Large intestine (tissue), 3 donors: ENCODE measurements at regions not wholly inside any gene's neighbourhood (a gene's known extent, or its start where the extent isn't known, plus 50 kb on each side); places are given as distances from the start of the nearest gene placed in this dataset.
"Not testable (repeated sequence)": the region's sequence is repeated elsewhere in the genome, so short reads cannot be mapped to it uniquely, and the experiment has no call there.

ENCODE experiments used
- DNase-seq, 2 donors: peaks; one replicate each; pipeline versions ENCODE4 v3.0.0 to v3.0.0-alpha.2; 2013
- H3K27ac ChIP-seq: one replicate; pipeline ENCODE4 v1.5.1; 2013; ENCODE audit warnings: low read length
- H3K27me3 ChIP-seq: 2 replicates; pipeline ENCODE4 v1.6.1; 2013; ENCODE audit warnings: low read length; ENCODE audit not compliant: control insufficient read depth, insufficient read depth
- H3K36me3 ChIP-seq: 2 replicates; pipeline ENCODE4 v1.6.1; 2013; ENCODE audit warnings: low read length; ENCODE audit not compliant: control insufficient read depth, insufficient read depth
- H3K4me1 ChIP-seq: one replicate; pipeline ENCODE4 v1.6.1; 2013; ENCODE audit warnings: low read length; ENCODE audit not compliant: control insufficient read depth, insufficient read depth
- H3K4me3 ChIP-seq: one replicate; pipeline ENCODE4 v1.5.1; 2013; ENCODE audit warnings: low read length
- H3K9me3 ChIP-seq: one replicate; pipeline ENCODE4 v1.6.1; 2013; ENCODE audit warnings: mild to moderate bottlenecking, low read depth, low read length, moderate library complexity; ENCODE audit not compliant: control insufficient read depth
- WGBS: methylation state at CpG from one replicate; pipeline ENCODE4 v1.1.5; 2013; ENCODE audit warnings: low lambda C conversion rate; ENCODE audit not compliant: insufficient coverage; 5-methylcytosine and 5-hydroxymethylcytosine counted together

DNA sequence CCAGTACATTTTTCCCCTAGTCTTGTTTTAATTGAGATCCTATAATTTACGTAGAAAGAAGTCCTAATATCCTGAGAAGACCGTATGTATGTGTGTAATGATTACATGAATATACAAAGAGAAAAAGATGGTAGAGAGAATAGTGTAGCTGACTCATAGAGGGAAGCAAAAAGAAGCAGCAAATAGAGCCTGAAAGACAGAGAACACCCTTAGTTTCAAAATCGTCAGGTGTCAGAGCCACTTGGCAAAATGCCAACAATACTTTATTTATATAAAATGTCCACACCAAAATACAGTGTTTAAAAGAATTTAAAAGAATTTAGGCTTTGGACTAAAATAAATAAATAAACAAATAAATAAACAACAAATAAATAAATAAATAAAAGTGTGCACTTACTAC lies 1414.1 kb upstream of the EYS start:
- Histone ChIP-seq H3K9me3 (no peaks in the 10 kb centered on the region), H3K36me3 (no peaks in the 10 kb centered on the region), H3K4me1 (no peaks in the 10 kb centered on the region), H3K27ac (no peak overlapping the region), H3K27me3 (no peaks in the 10 kb centered on the region), H3K4me3 (no peak overlapping the region)
- 88% methylated on average over 3 of the region's 3 CpGs for WGBS
- DNase-seq: no peak

DNA sequence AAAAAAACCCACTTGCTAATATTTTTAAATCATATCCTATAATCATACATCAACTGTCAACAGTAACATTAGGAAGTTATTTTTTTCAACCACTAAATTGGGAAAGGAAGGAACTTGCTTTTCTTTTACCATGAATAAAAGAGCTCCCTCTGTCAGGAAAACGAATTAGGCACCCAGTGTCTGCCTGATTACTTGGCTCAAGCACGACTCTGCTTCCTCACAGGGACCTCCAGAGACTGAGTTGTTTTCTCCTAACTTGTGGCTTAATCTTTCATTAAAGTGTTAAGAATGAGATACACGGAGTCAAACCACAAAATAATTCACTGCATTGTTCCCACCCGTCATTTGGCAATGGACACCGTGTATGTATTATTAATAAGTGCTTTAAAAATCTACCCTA lies 1405.1 kb upstream of the EYS start:
- no peak overlapping the region for H3K27ac ChIP-seq
- no peaks in the 10 kb centered on the region for H3K36me3 ChIP-seq
- DNase-seq: no peak
- no peaks in the 10 kb centered on the region for H3K4me1 ChIP-seq
- WGBS: no CpG with 5 or more reads among the region's 5 CpGs
- H3K4me3 ChIP-seq: no peak overlapping the region
- H3K27me3 ChIP-seq: no peaks in the 10 kb centered on the region
- H3K9me3 ChIP-seq: no peaks in the 10 kb centered on the region

DNA sequence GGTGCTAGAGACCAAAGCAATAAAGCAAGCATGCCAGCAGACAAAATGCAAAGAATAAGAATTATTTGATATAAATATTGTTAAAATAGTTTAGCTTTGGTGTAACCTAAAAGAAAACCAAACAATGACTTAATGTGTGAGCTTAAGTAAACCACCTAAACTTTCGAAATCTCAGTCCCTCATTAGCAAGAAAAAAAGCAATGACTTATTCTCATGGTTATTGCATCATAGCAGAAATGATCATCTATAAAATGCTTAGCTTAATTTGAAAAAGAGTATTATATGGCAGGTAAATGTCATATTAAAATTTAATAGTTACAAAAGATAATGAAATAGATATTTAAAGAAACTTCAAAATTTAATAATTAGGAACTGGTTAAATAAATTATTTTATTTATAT lies 1395.7 kb upstream of the EYS start:
- 80% methylated on average over 1 of the region's 1 CpG for WGBS
- no peaks in the 10 kb centered on the region for H3K27me3 ChIP-seq
- no peak overlapping the region for H3K4me3 ChIP-seq
- DNase-seq: no peak
- no peak overlapping the region for H3K27ac ChIP-seq
- no peaks in the 10 kb centered on the region for H3K4me1 ChIP-seq
- H3K36me3 ChIP-seq: no peaks in the 10 kb centered on the region
- H3K9me3 ChIP-seq: no peaks in the 10 kb centered on the region

DNA sequence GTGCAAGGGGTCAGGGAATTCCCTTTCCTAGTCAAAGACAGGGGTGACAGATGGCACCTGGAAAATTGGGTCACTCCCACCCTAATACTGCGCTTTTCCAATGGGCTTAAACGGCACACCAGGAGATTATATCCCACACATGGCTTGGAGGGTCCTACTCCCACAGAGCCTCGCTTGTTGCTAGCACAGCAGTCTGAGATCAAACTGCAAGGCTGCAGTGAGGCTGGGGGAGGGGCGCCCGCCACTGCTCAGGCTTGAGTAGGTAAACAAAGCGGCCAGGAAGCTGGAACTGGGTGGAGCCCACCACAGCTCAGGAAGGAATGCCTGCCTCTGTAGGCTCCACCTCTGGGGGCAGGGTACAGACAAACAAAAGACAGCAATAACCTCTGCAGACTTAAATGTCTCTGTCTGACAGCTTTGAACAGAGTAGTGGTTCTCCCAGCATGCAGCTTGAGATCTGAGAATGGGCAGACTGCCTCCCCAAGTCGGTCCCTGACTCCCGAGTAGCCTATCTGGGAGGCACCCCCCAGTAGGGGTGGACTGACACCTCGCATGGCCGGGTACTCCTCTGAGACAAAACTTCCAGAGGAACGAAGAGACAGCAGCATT lies 1388.7 kb upstream of the EYS start:
- not testable (repeated sequence) for H3K27me3 ChIP-seq, H3K36me3 ChIP-seq, H3K4me1 ChIP-seq, H3K9me3 ChIP-seq, DNase-seq, H3K4me3 ChIP-seq, H3K27ac ChIP-seq
- no CpG with 5 or more reads among the region's 11 CpGs for WGBS

DNA sequence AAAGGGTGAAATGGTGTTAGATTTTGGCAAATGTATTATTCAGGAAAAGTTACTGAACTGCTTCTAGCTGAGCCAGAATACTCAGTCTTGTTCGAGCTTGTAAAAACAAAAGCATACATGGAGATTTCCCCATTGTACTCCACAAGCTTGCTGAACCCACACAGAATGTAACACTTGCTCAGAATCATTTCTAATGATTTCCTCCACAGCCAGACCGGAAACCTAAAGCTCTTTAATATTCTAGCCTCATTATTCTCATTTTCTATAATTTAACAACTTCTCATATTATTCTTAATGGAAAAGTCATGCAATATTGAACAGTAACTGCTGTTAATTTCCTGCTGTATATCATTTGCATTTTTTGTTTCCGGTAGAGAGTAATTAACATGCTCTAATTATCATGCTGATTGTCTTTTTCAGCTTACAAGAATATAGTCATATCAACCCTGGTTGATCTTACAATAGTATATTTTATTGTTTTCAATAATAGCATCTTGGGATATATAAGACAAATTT lies 1387.5 kb upstream of the EYS start:
- H3K27ac ChIP-seq: no peak overlapping the region
- no peaks in the 10 kb centered on the region for H3K27me3 ChIP-seq
- no peaks in the 10 kb centered on the region for H3K4me1 ChIP-seq
- H3K9me3 ChIP-seq: no peaks in the 10 kb centered on the region
- H3K4me3 ChIP-seq: no peak overlapping the region
- DNase-seq: no peak
- WGBS: 89% methylated on average over 2 of the region's 3 CpGs
- no peaks in the 10 kb centered on the region for H3K36me3 ChIP-seq

DNA sequence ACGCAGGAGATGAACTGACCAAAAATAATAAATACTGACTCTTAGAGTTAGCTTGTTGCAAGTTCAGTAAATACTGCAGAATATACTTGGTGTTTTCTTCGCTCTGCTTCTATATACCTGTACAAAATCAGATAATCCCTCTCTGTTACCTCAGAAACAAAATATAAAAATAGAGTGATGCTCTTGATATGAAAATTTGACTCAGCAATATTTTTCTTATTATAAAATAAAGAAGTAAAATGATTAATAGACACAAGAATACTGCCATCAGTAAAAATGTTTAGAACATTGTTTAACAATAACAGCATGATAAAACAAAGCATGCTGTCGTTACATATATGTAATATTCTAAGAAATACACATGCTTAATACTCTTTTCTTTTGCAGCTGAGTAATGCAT lies 1366.9 kb upstream of the EYS start:
- H3K27ac ChIP-seq: no peak overlapping the region
- H3K9me3 ChIP-seq: no peaks in the 10 kb centered on the region
- H3K36me3 ChIP-seq: no peaks in the 10 kb centered on the region
- no peak overlapping the region for H3K4me3 ChIP-seq
- H3K4me1 ChIP-seq: no peaks in the 10 kb centered on the region
- no peak for DNase-seq
- WGBS: 60% methylated on average over 1 of the region's 3 CpGs
- H3K27me3 ChIP-seq: no peaks in the 10 kb centered on the region

DNA sequence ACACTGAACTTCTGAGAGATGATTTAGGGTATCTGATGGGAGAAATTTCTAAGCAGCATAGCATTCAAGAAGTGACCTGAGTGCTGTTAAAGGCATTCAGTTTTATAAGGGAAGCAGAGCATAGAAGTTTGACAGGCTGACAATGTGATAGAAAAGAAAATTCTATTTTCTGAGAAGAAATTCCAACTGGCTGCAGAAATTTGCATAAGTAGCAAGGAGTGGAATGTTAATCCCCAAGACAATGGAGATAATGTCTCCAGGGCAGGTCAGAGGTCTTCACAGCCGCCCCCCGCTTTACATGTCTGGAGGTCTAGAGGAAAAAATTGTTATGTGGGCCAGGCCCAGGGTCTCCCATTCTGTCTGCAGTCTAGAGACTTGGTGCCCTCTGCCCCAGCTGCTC lies 1361.8 kb upstream of the EYS start:
- Histone ChIP-seq H3K36me3 (no peaks in the 10 kb centered on the region), H3K9me3 (no peaks in the 10 kb centered on the region), H3K27me3 (no peaks in the 10 kb centered on the region), H3K4me1 (no peaks in the 10 kb centered on the region), H3K4me3 (no peak overlapping the region), H3K27ac (no peak overlapping the region)
- no CpG with 5 or more reads among the region's 2 CpGs for WGBS
- no peak for DNase-seq

DNA sequence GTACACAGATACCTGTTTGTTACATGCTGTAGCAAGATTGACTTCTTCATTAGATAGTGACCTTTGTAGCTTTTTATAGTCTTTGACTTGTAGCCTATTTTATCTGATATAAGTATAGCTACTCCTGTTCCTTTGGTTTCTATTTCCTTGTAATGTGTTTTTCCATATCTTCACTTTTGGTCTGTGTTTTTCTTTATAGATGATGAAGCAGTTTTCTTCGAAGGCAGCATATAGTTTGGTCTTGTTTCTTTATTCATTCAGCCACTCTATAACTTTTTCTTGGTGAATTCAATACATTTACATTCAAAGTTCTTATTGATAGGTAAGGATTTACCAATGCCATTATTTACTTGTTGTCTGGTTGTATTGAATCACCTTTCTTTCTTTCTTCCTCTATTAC lies 1357.3 kb upstream of the EYS start:
- H3K4me1 ChIP-seq: no peaks in the 10 kb centered on the region
- no peaks in the 10 kb centered on the region for H3K27me3 ChIP-seq
- no peak for DNase-seq
- H3K9me3 ChIP-seq: peaks cover 8% of the 10 kb centered on the region
- no peaks in the 10 kb centered on the region for H3K36me3 ChIP-seq
- 100% methylated on average over 1 of the region's 1 CpG for WGBS
- H3K4me3 ChIP-seq: no peak overlapping the region
- H3K27ac ChIP-seq: no peak overlapping the region

DNA sequence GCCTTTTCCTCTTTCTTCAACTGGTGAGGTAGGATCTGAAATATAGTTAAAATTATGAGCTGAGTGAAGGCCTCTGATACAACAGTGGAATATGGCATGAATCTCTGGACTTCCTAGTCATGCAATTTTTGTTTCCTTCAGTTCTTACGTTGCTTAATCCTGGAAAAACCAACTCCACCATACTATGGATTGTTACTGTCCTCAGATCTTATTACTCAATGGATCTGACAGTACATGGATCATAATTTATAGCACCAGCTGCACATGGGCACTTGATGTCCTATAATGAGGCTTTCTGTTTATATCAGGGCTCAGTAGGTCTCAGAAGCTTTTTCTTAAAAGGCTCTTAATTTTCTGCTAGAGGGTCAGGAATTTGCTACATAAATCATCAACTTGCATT lies 1341.0 kb upstream of the EYS start:
- Histone ChIP-seq H3K36me3 (no peaks in the 10 kb centered on the region), H3K27me3 (no peaks in the 10 kb centered on the region), H3K4me3 (no peak overlapping the region), H3K9me3 (no peaks in the 10 kb centered on the region), H3K4me1 (no peaks in the 10 kb centered on the region), H3K27ac (no peak overlapping the region)
- 60% methylated on average over 1 of the region's 1 CpG for WGBS
- no peak for DNase-seq

DNA sequence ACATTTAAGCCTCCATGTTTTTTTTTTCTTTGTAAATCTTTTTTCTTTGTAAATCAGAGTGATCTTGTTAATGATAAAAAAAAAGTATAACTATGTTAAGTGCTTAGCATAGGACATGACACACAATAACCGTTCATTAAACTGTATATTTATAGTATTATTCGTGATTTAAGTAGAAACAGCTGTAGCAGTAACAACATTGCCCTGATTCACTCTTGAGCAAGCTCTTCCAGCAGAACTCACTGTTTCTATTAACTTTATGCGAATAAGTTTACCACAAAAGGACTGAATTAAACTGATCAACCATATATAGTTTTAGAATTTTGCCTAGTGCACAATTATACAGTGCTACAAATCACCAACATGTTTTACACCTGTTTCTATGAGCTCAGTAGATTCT lies 1338.0 kb upstream of the EYS start:
- Histone ChIP-seq H3K27ac (no peak overlapping the region), H3K9me3 (no peaks in the 10 kb centered on the region), H3K4me1 (no peaks in the 10 kb centered on the region), H3K4me3 (no peak overlapping the region), H3K36me3 (no peaks in the 10 kb centered on the region), H3K27me3 (no peaks in the 10 kb centered on the region)
- 100% methylated on average over 2 of the region's 3 CpGs for WGBS
- DNase-seq: no peak

DNA sequence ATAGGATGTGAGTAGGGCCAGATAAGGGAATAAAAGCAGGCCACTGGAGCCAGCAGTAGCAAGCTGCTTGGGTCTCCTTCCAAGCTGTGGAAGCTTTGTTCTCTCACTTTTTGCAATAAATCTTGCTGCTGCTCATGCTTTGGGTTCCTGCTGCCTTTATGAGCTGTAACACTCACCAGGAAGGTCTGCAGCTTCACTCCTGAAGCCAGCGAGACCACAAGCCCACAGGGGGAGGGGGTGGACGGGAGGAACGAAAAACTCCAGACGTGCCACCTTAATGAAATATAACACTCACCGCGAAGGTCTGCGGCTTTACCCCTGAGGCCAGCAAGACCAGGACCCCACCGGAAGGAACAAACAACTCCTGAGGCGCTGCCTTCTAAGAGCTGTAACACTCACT lies 1324.4 kb upstream of the EYS start:
- Histone ChIP-seq H3K27ac (no peak overlapping the region), H3K4me3 (no peak overlapping the region), H3K36me3 (no peaks in the 10 kb centered on the region), H3K9me3 (peaks cover 4% of the 10 kb centered on the region), H3K27me3 (no peaks in the 10 kb centered on the region), H3K4me1 (no peaks in the 10 kb centered on the region)
- WGBS: no CpG with 5 or more reads among the region's 9 CpGs
- no peak for DNase-seq
